Caco-2 (cell line): ENCODE measurements at regions not wholly inside any gene's neighbourhood (a gene's known extent, or its start where the extent isn't known, plus 50 kb on each side); places are given as distances from the start of the nearest gene placed in this dataset.

Source experiments
- BruUV-seq: library from RNA; stranded (reverse); fragments of 400-500 nt; replicated peaks from 2 replicates; lab custom pipeline; 2021; lab: Mats Ljungman, UMichigan
- CTCF ChIA-PET: fragments of 300-600 bp; sonication (Branson Sonifier 250); formaldehyde crosslinking; loops from one replicate; lab custom pipeline; 2022; ENCODE audit warnings: antibody characterized with exemption; lab: Charles Lee
- POLR2A ChIA-PET: fragments of 300-600 bp; sonication (Branson Sonifier 250); formaldehyde crosslinking; loops from one replicate; lab custom pipeline; 2022; ENCODE audit warnings: antibody characterized with exemption; lab: Charles Lee
- DNase-seq, 2 experiments: peaks; one replicate each; pipeline versions ENCODE4 v3.0.0 to v3.0.0-alpha.2; 2020 to 2022
- H3K27me3 ChIP-seq: replicated peaks from 2 replicates; pipeline ENCODE4 v1.6.0; 2011; ENCODE audit warnings: low read length; ENCODE audit not compliant: control insufficient read depth, insufficient read depth
- H3K36me3 ChIP-seq: 2 replicates; pipeline ENCODE4 v1.5.1; 2011; ENCODE audit warnings: low read length; ENCODE audit not compliant: control insufficient read depth, insufficient read depth
- H3K4me1 ChIP-seq: fragments of 250-450 bp; sonication (Bioruptor Pico); 2 replicates; pipeline ENCODE4 v1.5.1; 2020; ENCODE audit warnings: mild to moderate bottlenecking
- H3K4me3 ChIP-seq: 2 replicates; pipeline ENCODE4 v1.5.1; 2011; ENCODE audit warnings: low read depth, mild to moderate bottlenecking, control low read depth, low read length
- H3K9me3 ChIP-seq: fragments of 250-450 bp; sonication (Bioruptor Pico); 2 replicates; pipeline ENCODE4 v1.5.1; 2020; ENCODE audit warnings: mild to moderate bottlenecking, moderate library complexity
- H3K27ac Mint-ChIP-seq: one replicate; pipeline ENCODE4 v1.8.0; 2022; ENCODE audit warnings: mixed read lengths; ENCODE audit not compliant: unreplicated experiment
- H3K27me3 Mint-ChIP-seq: one replicate; pipeline ENCODE4 v1.8.0; 2022; ENCODE audit warnings: mixed read lengths; ENCODE audit not compliant: insufficient read depth, unreplicated experiment
- H3K36me3 Mint-ChIP-seq: one replicate; pipeline ENCODE4 v1.8.0; 2022; ENCODE audit warnings: mild to moderate bottlenecking, mixed read lengths; ENCODE audit not compliant: insufficient read depth, unreplicated experiment
- H3K4me1 Mint-ChIP-seq: one replicate; pipeline ENCODE4 v1.8.0; 2022; ENCODE audit warnings: low read depth, mixed read lengths; ENCODE audit not compliant: unreplicated experiment
- H3K4me3 Mint-ChIP-seq: one replicate; pipeline ENCODE4 v1.8.0; 2022; ENCODE audit warnings: mild to moderate bottlenecking, moderate library complexity, mixed read lengths; ENCODE audit not compliant: unreplicated experiment
- H3K9me3 Mint-ChIP-seq: one replicate; pipeline ENCODE4 v1.8.0; 2022; ENCODE audit warnings: mixed read lengths; ENCODE audit not compliant: unreplicated experiment
- intact Hi-C: fragments of 100-400 bp; cut with micrococcal nuclease; formaldehyde crosslinking; loops from one replicate; pipeline ENCODE4 v1.10.0; 2022; ENCODE audit not compliant: unreplicated experiment
- TF ChIP-seq, protein P1 (sequence below), 2 experiments: fragments of 200-600 bp in 1 of 2; IDR thresholded peaks; 1 replicate in 1 of 2; 2 replicates in 1 of 2; pipeline versions ENCODE4 v1.5.1 to v1.8.0; 2011 to 2022; ENCODE audit warnings: antibody characterized with exemption in 1 of 2, control low read depth in 1 of 2, inconsistent platforms in 1 of 2, low read depth in 1 of 2, low read length in 1 of 2, mild to moderate bottlenecking in 1 of 2, moderate library complexity in 1 of 2; ENCODE audit not compliant: insufficient read depth in 1 of 2, severe bottlenecking in 1 of 2, unreplicated experiment in 1 of 2

DNA sequence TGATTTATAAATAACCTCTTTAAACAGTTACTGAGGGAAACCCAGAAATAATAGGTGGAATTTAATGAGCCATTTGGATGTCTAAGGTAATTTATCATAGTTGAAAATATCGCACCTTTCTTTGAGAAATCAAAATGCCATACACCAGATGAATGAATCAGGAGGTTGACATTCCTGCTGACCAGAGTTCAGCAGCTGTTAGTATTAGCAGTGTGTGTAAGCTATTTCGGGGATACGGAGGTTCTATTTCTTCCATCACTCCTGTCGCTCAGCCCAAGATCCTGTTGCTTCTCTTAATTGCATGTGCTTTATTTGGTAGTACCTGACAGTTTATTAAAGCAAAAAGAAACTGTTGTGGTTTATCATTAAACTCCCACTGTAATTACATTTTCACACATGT lies 67.1 kb downstream of the HDGFL1 start:
- intact Hi-C loops: no loop called here
- no peak overlapping the region for H3K4me3 ChIP-seq
- TF ChIP-seq, protein P1, sequence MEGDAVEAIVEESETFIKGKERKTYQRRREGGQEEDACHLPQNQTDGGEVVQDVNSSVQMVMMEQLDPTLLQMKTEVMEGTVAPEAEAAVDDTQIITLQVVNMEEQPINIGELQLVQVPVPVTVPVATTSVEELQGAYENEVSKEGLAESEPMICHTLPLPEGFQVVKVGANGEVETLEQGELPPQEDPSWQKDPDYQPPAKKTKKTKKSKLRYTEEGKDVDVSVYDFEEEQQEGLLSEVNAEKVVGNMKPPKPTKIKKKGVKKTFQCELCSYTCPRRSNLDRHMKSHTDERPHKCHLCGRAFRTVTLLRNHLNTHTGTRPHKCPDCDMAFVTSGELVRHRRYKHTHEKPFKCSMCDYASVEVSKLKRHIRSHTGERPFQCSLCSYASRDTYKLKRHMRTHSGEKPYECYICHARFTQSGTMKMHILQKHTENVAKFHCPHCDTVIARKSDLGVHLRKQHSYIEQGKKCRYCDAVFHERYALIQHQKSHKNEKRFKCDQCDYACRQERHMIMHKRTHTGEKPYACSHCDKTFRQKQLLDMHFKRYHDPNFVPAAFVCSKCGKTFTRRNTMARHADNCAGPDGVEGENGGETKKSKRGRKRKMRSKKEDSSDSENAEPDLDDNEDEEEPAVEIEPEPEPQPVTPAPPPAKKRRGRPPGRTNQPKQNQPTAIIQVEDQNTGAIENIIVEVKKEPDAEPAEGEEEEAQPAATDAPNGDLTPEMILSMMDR (IDR thresholded peaks at IDR 0.05; ENCODE audit: insufficient read depth in 1 of 2, low read depth in 1 of 2, low read length in 1 of 2, severe bottlenecking in 1 of 2, unreplicated experiment in 1 of 2): no peak
- H3K4me3 Mint-ChIP-seq: no peak overlapping the region
- H3K27ac Mint-ChIP-seq: no peak overlapping the region
- no peaks in the 10 kb centered on the region for H3K36me3 ChIP-seq
- ChIA-PET POLR2A (no interaction called here), CTCF (no interaction called here)
- peaks cover 11% of the 10 kb centered on the region for H3K4me1 Mint-ChIP-seq
- no peaks in the 10 kb centered on the region for H3K9me3 Mint-ChIP-seq
- H3K27me3 Mint-ChIP-seq: no peaks in the 10 kb centered on the region
- H3K27me3 ChIP-seq: no peaks in the 10 kb centered on the region
- no peak for DNase-seq
- H3K4me1 ChIP-seq: no peaks in the 10 kb centered on the region
- BruUV-seq: no TSS peak
- H3K9me3 ChIP-seq: no peaks in the 10 kb centered on the region; the same call in 1 of the 2 replicates
- no peaks in the 10 kb centered on the region for H3K36me3 Mint-ChIP-seq

DNA sequence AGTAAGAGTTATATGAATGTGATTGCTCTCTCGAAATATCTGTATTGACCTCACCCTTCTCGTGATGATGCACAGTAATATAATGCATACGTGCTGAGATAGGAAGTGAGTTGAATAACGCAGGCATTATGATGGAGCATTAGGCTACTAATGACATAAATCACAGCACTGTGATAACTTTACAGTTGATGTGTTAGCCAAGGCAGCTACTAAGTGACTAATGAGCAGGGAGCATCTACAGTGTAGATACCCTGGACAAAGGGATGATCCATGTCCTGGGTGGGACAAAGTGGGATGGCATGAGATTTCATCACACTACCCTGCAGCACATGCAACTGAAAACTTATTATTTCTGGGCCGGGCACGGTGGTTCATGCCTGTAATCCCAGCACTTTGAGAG lies 68.4 kb downstream of the HDGFL1 start:
- Mint-ChIP-seq H3K36me3 (no peaks in the 10 kb centered on the region), H3K4me3 (no peak overlapping the region), H3K9me3 (no peaks in the 10 kb centered on the region), H3K4me1 (peaks cover 5% of the 10 kb centered on the region), H3K27ac (no peak overlapping the region), H3K27me3 (no peaks in the 10 kb centered on the region)
- POLR2A ChIA-PET: no interaction called here
- Histone ChIP-seq H3K4me1 (no peaks in the 10 kb centered on the region), H3K4me3 (no peak overlapping the region), H3K36me3 (no peaks in the 10 kb centered on the region), H3K9me3 (no peaks in the 10 kb centered on the region; the same call in 1 of the 2 replicates), H3K27me3 (no peaks in the 10 kb centered on the region)
- TF ChIP-seq, protein P1 (IDR thresholded peaks at IDR 0.05; ENCODE audit: insufficient read depth in 1 of 2, low read depth in 1 of 2, low read length in 1 of 2, severe bottlenecking in 1 of 2, unreplicated experiment in 1 of 2): no peak
- intact Hi-C loops: no loop called here
- DNase-seq: no peak
- CTCF ChIA-PET: no interaction called here
- BruUV-seq: no TSS peak

GRCh38 chr6:22638320-22638719 lies 69.0 kb downstream of the HDGFL1 start:
- Mint-ChIP-seq H3K27me3 (no peaks in the 10 kb centered on the region), H3K36me3 (no peaks in the 10 kb centered on the region), H3K4me1 (no peaks in the 10 kb centered on the region), H3K9me3 (no peaks in the 10 kb centered on the region), H3K27ac (no peak overlapping the region), H3K4me3 (no peak overlapping the region)
- POLR2A ChIA-PET: no interaction called here
- intact Hi-C loops: no loop called here
- CTCF ChIA-PET: no interaction called here
- H3K36me3 ChIP-seq: no peaks in the 10 kb centered on the region
- H3K9me3 ChIP-seq: no peaks in the 10 kb centered on the region; the same call in 1 of the 2 replicates
- TF ChIP-seq, protein P1 (IDR thresholded peaks at IDR 0.05; ENCODE audit: insufficient read depth in 1 of 2, low read depth in 1 of 2, low read length in 1 of 2, severe bottlenecking in 1 of 2, unreplicated experiment in 1 of 2): no peak
- BruUV-seq: no TSS peak
- no peak overlapping the region for H3K4me3 ChIP-seq
- DNase-seq: no peak
- H3K4me1 ChIP-seq: no peaks in the 10 kb centered on the region
- H3K27me3 ChIP-seq: no peaks in the 10 kb centered on the region
